NCI-H146 (cell line): ENCODE measurements at regions not wholly inside any gene's neighbourhood (a gene's known extent, or its start where the extent isn't known, plus 50 kb on each side); places are given as distances from the start of the nearest gene placed in this dataset.

Source experiments
- DNase-seq: peaks from one replicate; lab custom pipeline; 2025; lab: John Stamatoyannopoulos, UW

- DNase-seq = no peak
Measured at GRCh38 chr6:66796987-66797386, 1090.0 kb upstream of the EYS start.

- DNase-seq = no peak
Measured at GRCh38 chr6:66788579-66788978, 1081.6 kb upstream of the EYS start.

- DNase-seq = no peak
Measured at GRCh38 chr6:66772800-66773199, 1065.8 kb upstream of the EYS start.

GRCh38 chr6:66771626-66772025 is 1064.6 kb upstream of the EYS start:
- DNase-seq = no peak

GRCh38 chr6:66751630-66752029 is 1044.6 kb upstream of the EYS start:
- no peak for DNase-seq

GRCh38 chr6:66740346-66740745 is 1033.3 kb upstream of the EYS start:
- DNase-seq = no peak

- DNase-seq = no peak
Measured at GRCh38 chr6:66735106-66735890, 1028.3 kb upstream of the EYS start.

- no peak for DNase-seq
Measured at GRCh38 chr6:66731310-66731709, 1024.3 kb upstream of the EYS start.

GRCh38 chr6:66725670-66726069 is 1018.6 kb upstream of the EYS start:
- no peak for DNase-seq

- DNase-seq = no peak
Measured at GRCh38 chr6:66717801-66718200, 1010.8 kb upstream of the EYS start.

- DNase-seq = no peak
Measured at GRCh38 chr6:66699385-66699784, 992.4 kb upstream of the EYS start.

- DNase-seq = no peak
Measured at GRCh38 chr6:66689608-66690007, 982.6 kb upstream of the EYS start.

- DNase-seq = no peak
Measured at GRCh38 chr6:66687611-66688140, 980.6 kb upstream of the EYS start.

- DNase-seq = no peak
Measured at GRCh38 chr6:66675906-66676305, 968.9 kb upstream of the EYS start.

- no peak for DNase-seq
Measured at GRCh38 chr6:66664112-66664511, 957.1 kb upstream of the EYS start.

GRCh38 chr6:66662721-66663507 is 955.9 kb upstream of the EYS start:
- no peak for DNase-seq

- no peak for DNase-seq
Measured at GRCh38 chr6:66662196-66662595, 955.2 kb upstream of the EYS start.

GRCh38 chr6:66655420-66655819 is 948.4 kb upstream of the EYS start:
- no peak for DNase-seq

- no peak for DNase-seq
Measured at GRCh38 chr6:66638518-66638917, 931.5 kb upstream of the EYS start.

- DNase-seq = no peak
Measured at GRCh38 chr6:66638099-66638498, 931.1 kb upstream of the EYS start.

- DNase-seq = no peak
Measured at GRCh38 chr6:66628917-66629316, 921.9 kb upstream of the EYS start.

- DNase-seq = no peak
Measured at GRCh38 chr6:66623050-66623449, 916.0 kb upstream of the EYS start.

- no peak for DNase-seq
Measured at GRCh38 chr6:66605971-66606370, 898.9 kb upstream of the EYS start.
